ENCODE measurements at regions not wholly inside any gene's neighbourhood (a gene's known extent, or its start where the extent isn't known, plus 50 kb on each side); places are given as distances from the start of the nearest gene placed in this dataset.
"Not testable (repeated sequence)": the region's sequence is repeated elsewhere in the genome, so short reads cannot be mapped to it uniquely, and the experiment has no call there.

DNA sequence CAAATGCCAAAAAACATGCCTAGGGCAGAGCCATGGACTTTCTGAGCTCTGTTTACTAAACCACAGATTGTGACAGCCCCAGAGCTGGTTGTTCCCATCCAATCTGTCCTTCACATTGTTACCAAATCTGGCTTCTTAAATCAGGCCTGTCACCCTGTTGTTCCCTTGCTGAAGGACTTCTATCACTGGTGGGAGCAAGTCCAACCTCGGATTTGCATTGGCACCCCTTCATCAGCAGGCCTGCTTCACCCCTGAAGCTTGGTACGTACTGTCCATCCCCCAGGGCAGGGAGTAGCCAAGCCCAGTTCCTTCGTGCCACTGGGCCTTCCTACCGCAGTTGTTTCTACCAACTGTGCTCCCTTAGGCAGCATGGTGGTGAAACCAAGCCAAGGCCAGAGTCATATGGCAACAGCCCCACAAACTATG is 357.3 kb upstream of the JARID2 start:
- no peaks in the 10 kb centered on the region for H3K9me3 ChIP-seq (ENCODE audit: control insufficient read depth, insufficient read depth, low read length)
- no peak overlapping the region for H3K27ac ChIP-seq (ENCODE audit: low read length)
- no CpG with 5 or more reads among the region's 4 CpGs for WGBS (ENCODE audit: insufficient coverage, insufficient read length)
- H3K4me1 ChIP-seq (ENCODE audit: control insufficient read depth, insufficient read depth, low read length), result peaks cover 3% of the 10 kb centered on the region
- H3K4me3 ChIP-seq (ENCODE audit: low read length), result no peak overlapping the region
- no peaks in the 10 kb centered on the region for H3K36me3 ChIP-seq (ENCODE audit: control insufficient read depth, insufficient read depth, low read length)
- H3K27me3 ChIP-seq (ENCODE audit: control insufficient read depth, insufficient read depth, low read length), result no peaks in the 10 kb centered on the region
- no peak for DNase-seq (ENCODE audit: low read depth, low spot score)

DNA sequence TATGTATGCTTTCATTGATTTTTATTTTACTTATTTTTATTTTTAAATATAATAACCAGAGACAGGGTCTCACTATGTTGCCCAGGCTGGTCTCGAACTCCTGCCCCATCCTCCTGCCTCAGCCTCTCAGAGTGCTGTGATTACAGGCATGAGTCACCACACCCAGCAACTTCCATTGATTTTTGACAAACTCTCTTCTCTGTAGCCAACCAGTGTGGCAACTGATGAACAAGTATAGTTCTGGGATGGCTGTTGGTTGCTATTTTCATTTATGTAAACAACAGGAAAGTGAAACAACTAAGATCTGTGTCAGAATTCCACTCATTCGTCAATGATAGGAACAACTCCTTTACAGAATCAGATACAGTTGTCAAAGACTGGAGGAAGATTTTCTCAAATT is 356.7 kb upstream of the JARID2 start:
- WGBS (ENCODE audit: insufficient coverage, insufficient read length), result no CpG with 5 or more reads among the region's 2 CpGs
- H3K4me1 ChIP-seq (ENCODE audit: control insufficient read depth, insufficient read depth, low read length), result peaks cover under 1% of the 10 kb centered on the region
- H3K36me3 ChIP-seq (ENCODE audit: control insufficient read depth, insufficient read depth, low read length), result no peaks in the 10 kb centered on the region
- H3K27me3 ChIP-seq (ENCODE audit: control insufficient read depth, insufficient read depth, low read length), result no peaks in the 10 kb centered on the region
- no peak overlapping the region for H3K4me3 ChIP-seq (ENCODE audit: low read length)
- DNase-seq (ENCODE audit: low read depth, low spot score), result no peak
- H3K27ac ChIP-seq (ENCODE audit: low read length), result no peak overlapping the region
- no peaks in the 10 kb centered on the region for H3K9me3 ChIP-seq (ENCODE audit: control insufficient read depth, insufficient read depth, low read length)

DNA sequence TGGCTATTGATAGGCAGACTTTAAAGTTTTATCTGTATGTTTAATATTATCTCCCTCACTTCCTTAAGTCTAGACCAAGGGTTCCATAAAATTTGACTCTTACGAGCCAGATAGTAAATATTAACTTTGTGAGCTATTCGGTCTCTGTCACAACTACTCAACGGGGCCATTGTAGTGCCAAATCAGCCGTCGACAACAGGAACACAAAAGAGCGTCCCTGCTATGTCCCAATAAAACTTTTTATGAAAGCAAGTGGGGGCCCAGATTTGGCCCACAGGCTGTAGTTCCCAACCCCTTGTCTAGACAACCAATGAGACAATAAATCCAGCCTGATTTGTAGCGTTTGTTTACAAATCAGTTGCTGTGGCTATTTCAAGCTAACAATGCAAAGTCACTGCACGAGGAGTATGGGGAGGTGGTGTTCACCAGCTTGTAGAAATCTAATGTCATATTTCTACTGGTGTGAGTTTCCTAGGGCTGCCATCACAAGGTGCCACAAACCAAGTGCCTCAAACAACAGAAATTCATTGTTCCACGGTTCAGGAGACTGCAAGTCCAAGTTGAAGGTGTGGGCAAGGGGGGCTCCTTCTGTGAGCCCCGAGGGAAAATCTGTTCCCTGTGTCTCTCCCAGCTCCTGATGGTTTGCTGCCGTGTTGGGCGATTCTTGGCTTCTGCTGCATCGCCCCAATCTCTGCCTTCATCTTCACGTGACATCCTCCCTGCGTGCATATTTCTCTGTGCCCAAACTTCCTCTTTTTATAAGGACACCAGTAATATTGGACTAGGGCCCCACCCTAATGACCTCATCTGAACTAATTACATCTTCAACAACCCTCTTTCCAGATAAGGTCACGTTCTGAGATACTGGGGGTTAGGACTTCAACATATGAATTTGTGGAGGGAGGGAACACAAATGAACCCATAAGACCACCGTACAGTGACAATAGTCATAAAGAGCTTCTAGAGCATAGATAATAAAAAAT is 356.0 kb upstream of the JARID2 start:
- Histone ChIP-seq H3K4me3 (ENCODE audit: low read length) (no peak overlapping the region), H3K27ac (ENCODE audit: low read length) (no peak overlapping the region), H3K4me1 (ENCODE audit: control insufficient read depth, insufficient read depth, low read length) (no peaks in the 10 kb centered on the region), H3K27me3 (ENCODE audit: control insufficient read depth, insufficient read depth, low read length) (no peaks in the 10 kb centered on the region), H3K36me3 (ENCODE audit: control insufficient read depth, insufficient read depth, low read length) (no peaks in the 10 kb centered on the region), H3K9me3 (ENCODE audit: control insufficient read depth, insufficient read depth, low read length) (no peaks in the 10 kb centered on the region)
- WGBS (ENCODE audit: insufficient coverage, insufficient read length), result no CpG with 5 or more reads among the region's 17 CpGs
- no peak for DNase-seq (ENCODE audit: low read depth, low spot score)

DNA sequence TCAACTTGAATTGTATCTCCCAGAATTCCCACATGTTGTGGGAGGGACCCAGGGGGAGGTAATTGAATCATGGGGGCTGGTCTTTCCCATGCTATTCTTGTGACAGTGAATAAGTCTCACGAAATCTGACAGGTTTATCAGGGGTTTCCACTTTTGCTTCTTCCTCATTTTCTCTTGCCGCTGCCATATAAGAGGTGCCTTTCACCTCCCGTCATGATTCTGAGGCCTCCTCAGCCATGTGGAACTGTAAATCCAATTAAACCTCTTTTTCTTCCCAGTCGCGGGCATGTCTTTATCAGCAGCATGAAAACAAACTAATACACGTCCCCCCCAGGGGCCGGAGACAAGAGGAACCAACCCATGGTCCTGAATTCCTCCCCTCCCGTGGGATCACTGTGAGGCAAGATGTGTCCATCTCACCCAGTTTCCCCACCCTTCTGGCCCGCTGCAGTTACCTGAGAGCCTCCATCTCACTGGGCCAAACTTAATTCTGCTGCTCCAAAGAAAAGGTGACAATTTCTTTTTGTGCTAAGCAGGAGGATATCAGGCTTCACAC is 354.0 kb upstream of the JARID2 start:
- not testable (repeated sequence) for DNase-seq (ENCODE audit: low read depth, low spot score); H3K27me3 ChIP-seq (ENCODE audit: control insufficient read depth, insufficient read depth, low read length); H3K4me1 ChIP-seq (ENCODE audit: control insufficient read depth, insufficient read depth, low read length); H3K4me3 ChIP-seq (ENCODE audit: low read length); H3K27ac ChIP-seq (ENCODE audit: low read length); H3K36me3 ChIP-seq (ENCODE audit: control insufficient read depth, insufficient read depth, low read length); H3K9me3 ChIP-seq (ENCODE audit: control insufficient read depth, insufficient read depth, low read length)
- no CpG with 5 or more reads among the region's 9 CpGs for whole genome bisulfite sequencing (ENCODE audit: insufficient coverage, insufficient read length)

DNA sequence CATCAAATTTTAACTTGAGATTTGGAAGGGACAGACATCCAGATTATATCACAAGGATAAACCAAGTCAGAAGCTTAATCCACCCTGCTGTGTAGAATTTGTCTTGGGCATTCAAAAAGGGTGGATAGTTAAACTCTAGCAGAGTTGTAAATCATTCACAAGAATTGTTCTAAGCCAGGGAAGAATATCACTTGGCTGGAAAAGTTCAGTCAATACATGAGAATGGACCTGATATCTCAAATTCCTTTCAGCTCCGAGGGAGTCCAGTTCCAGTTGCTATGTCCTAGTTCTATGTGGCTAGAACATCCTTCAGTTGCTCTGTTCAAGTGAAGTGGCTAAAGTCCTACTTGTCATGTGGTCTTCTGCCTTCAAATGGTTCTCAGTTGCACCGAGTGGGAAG is 351.8 kb upstream of the JARID2 start:
- H3K4me3 ChIP-seq (ENCODE audit: low read length), result no peak overlapping the region
- H3K27me3 ChIP-seq (ENCODE audit: control insufficient read depth, insufficient read depth, low read length), result no peaks in the 10 kb centered on the region
- H3K36me3 ChIP-seq (ENCODE audit: control insufficient read depth, insufficient read depth, low read length), result no peaks in the 10 kb centered on the region
- no peaks in the 10 kb centered on the region for H3K4me1 ChIP-seq (ENCODE audit: control insufficient read depth, insufficient read depth, low read length)
- DNase-seq (ENCODE audit: low read depth, low spot score), result no peak
- no peaks in the 10 kb centered on the region for H3K9me3 ChIP-seq (ENCODE audit: control insufficient read depth, insufficient read depth, low read length)
- WGBS (ENCODE audit: insufficient coverage, insufficient read length), result no CpG with 5 or more reads among the region's 2 CpGs
- H3K27ac ChIP-seq (ENCODE audit: low read length), result no peak overlapping the region

DNA sequence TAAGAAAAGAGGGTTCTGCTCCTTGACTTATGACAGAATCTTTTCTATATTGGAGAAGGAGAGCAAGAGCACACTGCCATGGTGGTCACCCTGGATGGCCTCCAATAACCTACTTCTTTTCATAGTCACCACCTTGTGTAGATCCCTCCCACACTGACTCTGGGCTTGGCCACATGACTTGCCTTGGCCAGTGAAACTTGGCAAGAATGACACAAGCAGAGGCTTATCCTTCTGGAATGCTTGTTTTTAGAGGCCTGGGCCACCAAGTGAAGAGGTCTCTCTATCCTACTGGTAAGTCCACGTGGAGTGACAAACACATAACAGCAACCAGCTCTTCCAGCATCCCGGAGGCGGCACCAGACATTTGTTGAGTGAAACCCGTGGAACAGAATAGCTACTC is 349.4 kb upstream of the JARID2 start:
- WGBS (ENCODE audit: insufficient coverage, insufficient read length), result no CpG with 5 or more reads among the region's 4 CpGs
- no peak overlapping the region for H3K27ac ChIP-seq (ENCODE audit: low read length)
- no peaks in the 10 kb centered on the region for H3K36me3 ChIP-seq (ENCODE audit: control insufficient read depth, insufficient read depth, low read length)
- H3K27me3 ChIP-seq (ENCODE audit: control insufficient read depth, insufficient read depth, low read length), result no peaks in the 10 kb centered on the region
- H3K4me3 ChIP-seq (ENCODE audit: low read length), result no peak overlapping the region
- H3K4me1 ChIP-seq (ENCODE audit: control insufficient read depth, insufficient read depth, low read length), result no peaks in the 10 kb centered on the region
- DNase-seq (ENCODE audit: low read depth, low spot score), result no peak
- H3K9me3 ChIP-seq (ENCODE audit: control insufficient read depth, insufficient read depth, low read length), result no peaks in the 10 kb centered on the region

DNA sequence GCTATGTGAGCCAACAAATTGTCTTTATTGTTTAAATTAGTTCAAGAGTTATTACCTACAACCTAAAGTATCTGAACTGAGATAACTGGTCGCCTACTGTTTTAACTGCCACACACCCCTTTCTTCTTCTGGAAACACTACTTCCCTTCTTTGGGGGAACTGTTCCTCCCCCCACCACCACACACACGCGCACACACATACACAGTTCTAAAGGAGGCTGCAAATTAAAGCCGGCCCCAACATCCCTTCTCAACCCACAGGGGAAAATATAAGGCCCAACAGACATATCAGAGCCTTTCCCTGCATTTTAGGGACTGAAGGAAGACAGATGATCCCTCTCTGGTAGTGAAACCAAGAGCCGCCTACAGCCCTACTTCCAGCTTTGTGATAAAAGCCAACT is 348.0 kb upstream of the JARID2 start:
- DNase-seq (ENCODE audit: low read depth, low spot score), result no peak
- H3K4me3 ChIP-seq (ENCODE audit: low read length), result no peak overlapping the region
- no CpG with 5 or more reads among the region's 5 CpGs for WGBS (ENCODE audit: insufficient coverage, insufficient read length)
- no peaks in the 10 kb centered on the region for H3K27me3 ChIP-seq (ENCODE audit: control insufficient read depth, insufficient read depth, low read length)
- no peak overlapping the region for H3K27ac ChIP-seq (ENCODE audit: low read length)
- H3K4me1 ChIP-seq (ENCODE audit: control insufficient read depth, insufficient read depth, low read length), result no peaks in the 10 kb centered on the region
- H3K9me3 ChIP-seq (ENCODE audit: control insufficient read depth, insufficient read depth, low read length), result no peaks in the 10 kb centered on the region
- H3K36me3 ChIP-seq (ENCODE audit: control insufficient read depth, insufficient read depth, low read length), result no peaks in the 10 kb centered on the region

DNA sequence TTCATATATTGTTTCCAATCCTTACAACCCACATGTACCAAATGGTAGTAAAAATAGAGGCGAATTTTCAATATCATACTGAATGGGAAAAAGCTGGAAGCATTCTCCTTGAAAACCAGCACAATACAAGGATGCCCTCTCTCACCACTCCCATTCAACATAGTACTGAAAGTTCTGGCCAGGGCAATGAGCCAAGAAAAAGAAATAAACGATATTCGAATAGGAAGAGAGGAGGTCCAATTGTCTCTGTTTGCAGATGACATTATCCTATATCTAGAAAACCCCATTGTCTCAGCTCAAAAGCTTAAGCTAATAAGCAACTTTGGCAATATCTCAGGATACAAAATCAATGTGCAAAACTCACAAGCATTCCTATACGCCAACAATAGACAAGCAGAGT is 346.4 kb upstream of the JARID2 start:
- no CpG with 5 or more reads among the region's 4 CpGs for WGBS (ENCODE audit: insufficient coverage, insufficient read length)
- DNase-seq (ENCODE audit: low read depth, low spot score); H3K4me3 ChIP-seq (ENCODE audit: low read length); H3K4me1 ChIP-seq (ENCODE audit: control insufficient read depth, insufficient read depth, low read length); H3K9me3 ChIP-seq (ENCODE audit: control insufficient read depth, insufficient read depth, low read length); H3K36me3 ChIP-seq (ENCODE audit: control insufficient read depth, insufficient read depth, low read length); H3K27me3 ChIP-seq (ENCODE audit: control insufficient read depth, insufficient read depth, low read length); H3K27ac ChIP-seq (ENCODE audit: low read length): not testable (repeated sequence)

DNA sequence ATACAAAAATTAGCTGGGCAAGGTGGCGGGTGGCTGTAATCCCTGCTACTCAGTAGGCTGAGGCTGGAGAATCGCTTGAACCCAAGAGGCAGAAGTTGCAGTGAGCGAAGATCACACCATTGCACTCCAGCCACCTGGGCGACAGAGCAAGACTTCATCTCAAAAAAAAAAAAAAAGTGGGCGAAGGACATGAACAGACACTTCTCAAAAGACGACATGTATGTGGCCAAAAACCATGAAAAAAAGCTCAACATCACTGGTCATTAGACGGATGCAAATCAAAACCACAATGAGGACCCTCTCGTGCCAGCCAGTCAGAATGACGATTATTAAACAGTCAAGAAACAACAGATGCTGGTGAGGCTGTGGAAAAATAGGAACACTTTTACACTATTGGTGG is 344.9 kb upstream of the JARID2 start:
- Histone ChIP-seq H3K27me3 (ENCODE audit: control insufficient read depth, insufficient read depth, low read length) (no peaks in the 10 kb centered on the region), H3K4me1 (ENCODE audit: control insufficient read depth, insufficient read depth, low read length) (no peaks in the 10 kb centered on the region), H3K36me3 (ENCODE audit: control insufficient read depth, insufficient read depth, low read length) (no peaks in the 10 kb centered on the region), H3K9me3 (ENCODE audit: control insufficient read depth, insufficient read depth, low read length) (no peaks in the 10 kb centered on the region), H3K27ac (ENCODE audit: low read length) (no peak overlapping the region), H3K4me3 (ENCODE audit: low read length) (no peak overlapping the region)
- WGBS (ENCODE audit: insufficient coverage, insufficient read length), result no CpG with 5 or more reads among the region's 9 CpGs
- no peak for DNase-seq (ENCODE audit: low read depth, low spot score)

DNA sequence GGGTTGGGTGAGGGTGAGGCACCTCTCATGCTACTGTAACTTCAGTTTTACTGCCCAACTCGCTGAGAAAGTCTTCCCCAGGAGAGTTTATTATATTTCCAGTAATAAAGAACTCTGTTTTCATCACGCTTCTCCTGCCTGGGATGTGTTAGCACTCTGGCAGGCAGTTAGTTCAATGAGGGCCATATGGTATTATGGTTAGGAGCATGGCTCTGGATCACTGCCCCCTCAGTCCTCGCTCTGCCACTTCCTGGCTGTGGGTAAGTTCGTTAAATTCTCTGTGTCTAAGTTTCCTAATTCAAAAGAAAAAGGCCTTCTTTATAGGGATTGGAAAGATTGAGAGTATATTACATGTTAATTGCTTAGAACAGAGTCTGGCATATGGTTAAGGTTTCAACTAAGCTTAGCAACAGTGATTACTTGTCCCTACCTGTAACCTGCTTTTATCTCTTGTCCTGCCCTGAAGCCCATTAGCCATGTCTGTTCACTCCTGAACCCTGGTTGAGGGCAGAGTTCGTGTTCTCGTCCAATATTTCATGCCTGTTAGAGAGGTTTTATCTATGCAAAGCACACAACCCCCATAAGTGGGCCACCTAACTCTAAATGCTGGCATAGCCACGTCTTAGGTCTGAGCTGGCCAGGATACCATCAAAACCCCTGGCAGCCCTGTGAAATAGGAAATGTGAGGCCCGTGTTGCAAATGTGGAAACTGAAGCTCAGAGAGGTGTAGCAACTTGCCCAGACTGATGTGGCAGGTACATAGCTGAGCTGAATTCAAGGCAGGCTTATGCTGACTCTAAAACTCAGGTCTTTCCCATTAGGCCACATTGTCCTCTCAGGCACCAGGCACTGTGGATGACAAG is 342.5 kb upstream of the JARID2 start:
- H3K4me1 ChIP-seq (ENCODE audit: control insufficient read depth, insufficient read depth, low read length), result no peaks in the 10 kb centered on the region
- no CpG with 5 or more reads among the region's 8 CpGs for WGBS (ENCODE audit: insufficient coverage, insufficient read length)
- DNase-seq (ENCODE audit: low read depth, low spot score), result no peak

More for the DNA sequence above, 342.5 kb upstream of the JARID2 start:
- no peaks in the 10 kb centered on the region for H3K27me3 ChIP-seq (ENCODE audit: control insufficient read depth, insufficient read depth, low read length)
- H3K4me3 ChIP-seq (ENCODE audit: low read length), result no peak overlapping the region
- no peak overlapping the region for H3K27ac ChIP-seq (ENCODE audit: low read length)
- H3K9me3 ChIP-seq (ENCODE audit: control insufficient read depth, insufficient read depth, low read length), result no peaks in the 10 kb centered on the region
- no peaks in the 10 kb centered on the region for H3K36me3 ChIP-seq (ENCODE audit: control insufficient read depth, insufficient read depth, low read length)
